Adrenal gland (tissue), 9 donors: ENCODE measurements at regions not wholly inside any gene's neighbourhood (a gene's known extent, or its start where the extent isn't known, plus 50 kb on each side); places are given as distances from the start of the nearest gene placed in this dataset.

Experiments used
- DNase-seq, 7 donors: peaks; one replicate each; pipeline ENCODE4 v3.0.0-alpha.2; 2019 to 2020
- H3K27ac ChIP-seq, 5 donors: fragments of 200-600 bp; sonication (generic) in 4 of 5; 1 replicate in 3 of 5; 2 replicates in 2 of 5; pipeline versions ENCODE4 v1.5.1 to v1.8.0; 2016 to 2020; ENCODE audit warnings: mild to moderate bottlenecking in 1 of 5
- H3K27me3 ChIP-seq: fragments of 200-600 bp; 2 replicates; pipeline ENCODE4 v1.8.0; 2021
- H3K36me3 ChIP-seq, 2 donors: fragments of 200-600 bp; replicated peaks in 1 of 2; 1 replicate in 1 of 2; 2 replicates in 1 of 2; pipeline versions ENCODE4 v1.5.1 to v1.8.0; 2018 to 2022
- H3K4me1 ChIP-seq, 2 donors: fragments of 200-600 bp; replicated peaks in 1 of 2; 1 replicate in 1 of 2; 2 replicates in 1 of 2; pipeline versions ENCODE4 v1.5.1 to v1.8.0; 2018 to 2021
- H3K4me3 ChIP-seq, 4 donors: fragments of 200-600 bp; sonication (generic) in 3 of 4; one replicate each; pipeline ENCODE4 v1.5.1; 2016 to 2018
- H3K9me3 ChIP-seq, 3 donors: fragments of 200-600 bp; sonication (generic) in 1 of 3; replicated peaks in 1 of 3; 1 replicate in 2 of 3; 2 replicates in 1 of 3; pipeline versions ENCODE4 v1.5.1 to v1.8.0; 2016 to 2021
- POLR2A ChIP-seq, 2 donors: fragments of 450-650 bp; IDR thresholded peaks; one replicate each; pipeline ENCODE4 v1.6.1; 2017; ENCODE audit warnings: antibody characterized with exemption in 2 of 2, mild to moderate bottlenecking in 2 of 2, moderate library complexity in 1 of 2
- WGBS, 4 donors: extraction: QIAGEN DNeasy Blood & Tissue Kit in 2 of 4; methylation state at CpG; one replicate each; pipeline versions ENCODE4 v1.1.5 to v1.1.7; 2013 to 2017; 5-methylcytosine and 5-hydroxymethylcytosine counted together
- intact Hi-C, 2 donors: fragments of 100-400 bp; cut with DNase I; formaldehyde crosslinking; loops; one replicate each; pipeline versions ENCODE4 v1.14.1 to v1.15.0; 2022 to 2023
- TF ChIP-seq, protein P1 (sequence below), 6 experiments: fragments of 450-650 bp in 4 of 6; fragments of 200-600 bp in 2 of 6; sonication (generic) in 1 of 6; IDR thresholded peaks; 1 replicate in 5 of 6; 2 replicates in 1 of 6; pipeline versions ENCODE4 v1.5.1 to v1.8.0; 2016 to 2021; ENCODE audit warnings: antibody characterized with exemption in 6 of 6, mild to moderate bottlenecking in 2 of 6, moderate library complexity in 1 of 6
- donor health status: healthy with polysubstance abuse.
- donor health status: Bipolar disorder and iron deficiency.
- donor health status: DM: yes; HTN: yes; CAD: no.
- donor health status: DM: no; HTN: no; CAD: no.
- donor health status: DM: no; HTN: no; CAD: no.

DNA sequence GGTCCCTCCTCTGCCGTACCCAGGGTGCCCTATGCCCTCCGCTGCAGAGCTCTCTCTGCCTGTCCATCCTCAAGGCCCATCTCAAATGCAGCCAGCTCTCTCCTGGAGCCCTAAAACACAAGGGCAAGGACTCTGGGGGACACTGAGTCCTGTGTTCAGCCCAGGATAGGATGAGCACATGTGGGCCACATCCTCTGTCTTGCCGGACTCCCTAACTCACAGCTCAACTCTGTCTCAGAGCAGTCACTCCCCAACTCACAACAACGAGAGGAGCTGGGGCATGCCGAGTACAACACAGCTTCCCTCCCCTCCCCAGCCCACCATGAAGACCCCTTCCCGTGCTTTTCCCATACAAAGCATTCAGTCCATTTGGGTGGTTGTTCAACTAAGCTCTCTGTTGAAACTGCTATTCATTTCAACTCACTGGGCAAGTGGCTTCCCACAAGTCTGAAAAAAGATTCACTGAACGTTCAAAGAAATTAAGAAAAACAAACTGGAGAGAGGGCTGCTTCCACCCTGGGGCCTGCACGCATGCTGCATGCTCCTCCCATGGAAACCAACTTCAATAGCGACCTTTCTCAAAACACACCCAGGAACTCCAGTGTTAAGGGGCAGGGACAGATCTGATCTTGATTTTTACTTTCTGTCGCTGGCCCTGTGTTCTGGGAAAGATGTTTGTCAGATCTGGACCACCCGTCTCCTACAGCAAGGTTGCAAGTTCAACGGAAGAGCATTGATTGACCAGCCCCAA lies 124.3 kb upstream of the IGF1R start:
- Histone ChIP-seq H3K27me3 (no peaks in the 10 kb centered on the region), H3K27ac (no peak overlapping the region), H3K9me3 (no peaks in the 10 kb centered on the region), H3K4me1 (peaks cover 0 to 3% of the 10 kb centered on the region in 2 donors), H3K4me3 (no peak overlapping the region), H3K36me3 (no peaks in the 10 kb centered on the region)
- DNase-seq, result no peak
- no peak for TF ChIP-seq POLR2A (IDR thresholded peaks at IDR 0.05)
- TF ChIP-seq, protein P1, sequence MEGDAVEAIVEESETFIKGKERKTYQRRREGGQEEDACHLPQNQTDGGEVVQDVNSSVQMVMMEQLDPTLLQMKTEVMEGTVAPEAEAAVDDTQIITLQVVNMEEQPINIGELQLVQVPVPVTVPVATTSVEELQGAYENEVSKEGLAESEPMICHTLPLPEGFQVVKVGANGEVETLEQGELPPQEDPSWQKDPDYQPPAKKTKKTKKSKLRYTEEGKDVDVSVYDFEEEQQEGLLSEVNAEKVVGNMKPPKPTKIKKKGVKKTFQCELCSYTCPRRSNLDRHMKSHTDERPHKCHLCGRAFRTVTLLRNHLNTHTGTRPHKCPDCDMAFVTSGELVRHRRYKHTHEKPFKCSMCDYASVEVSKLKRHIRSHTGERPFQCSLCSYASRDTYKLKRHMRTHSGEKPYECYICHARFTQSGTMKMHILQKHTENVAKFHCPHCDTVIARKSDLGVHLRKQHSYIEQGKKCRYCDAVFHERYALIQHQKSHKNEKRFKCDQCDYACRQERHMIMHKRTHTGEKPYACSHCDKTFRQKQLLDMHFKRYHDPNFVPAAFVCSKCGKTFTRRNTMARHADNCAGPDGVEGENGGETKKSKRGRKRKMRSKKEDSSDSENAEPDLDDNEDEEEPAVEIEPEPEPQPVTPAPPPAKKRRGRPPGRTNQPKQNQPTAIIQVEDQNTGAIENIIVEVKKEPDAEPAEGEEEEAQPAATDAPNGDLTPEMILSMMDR (IDR thresholded peaks at IDR 0.05), result no peak
- 78 to 89% (median 83%) methylated on average over 11 to 12 of the region's 12 CpGs for WGBS, 4 donors
- intact Hi-C loops, result loop anchor here (5.0 to 10.0 kb wide), 4 partner anchors 121 to 538 kb away; partner anchors contain the start of gene IGF1R (in 1 of the 2)

- intact Hi-C loops, result loop anchor here (5.0 to 10.0 kb wide), 4 partner anchors 120 to 537 kb away; partner anchors contain the start of gene IGF1R (in 1 of the 2)
- Histone ChIP-seq H3K36me3 (no peaks in the 10 kb centered on the region), H3K27me3 (peaks cover 3% of the 10 kb centered on the region), H3K27ac (no peak overlapping the region), H3K4me3 (no peak overlapping the region), H3K4me1 (no peaks in the 10 kb centered on the region), H3K9me3 (no peaks in the 10 kb centered on the region)
- TF ChIP-seq POLR2A (IDR thresholded peaks at IDR 0.05), result no peak
- TF ChIP-seq, protein P1 (IDR thresholded peaks at IDR 0.05), result no peak
- 61 to 73% (median 69%) methylated on average over 4 to 10 of the region's 10 CpGs for WGBS, 4 donors
- no peak for DNase-seq
Measured at GRCh38 chr15:98524838-98525660, 123.3 kb upstream of the IGF1R start.

DNA sequence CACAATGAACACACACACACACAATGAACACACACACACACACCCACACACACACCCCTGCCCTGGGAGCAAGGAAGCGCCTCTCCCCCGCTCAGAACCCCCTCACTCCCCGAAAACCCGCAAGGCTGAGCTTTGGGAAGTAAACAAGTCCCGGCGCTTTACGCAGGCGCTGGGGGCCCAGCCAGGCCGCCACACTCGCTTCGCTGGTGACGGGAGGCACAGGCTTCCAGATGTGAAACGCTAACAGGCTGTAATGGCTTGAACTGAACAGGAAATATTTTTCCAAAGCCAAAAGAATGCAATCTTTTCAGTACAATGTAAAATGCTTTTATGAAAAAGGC lies 122.7 kb upstream of the IGF1R start:
- no peak overlapping the region for H3K27ac ChIP-seq
- H3K9me3 ChIP-seq, result no peaks in the 10 kb centered on the region
- no peaks in the 10 kb centered on the region for H3K4me1 ChIP-seq
- 60 to 77% (median 65%) methylated on average over 13 of the region's 13 CpGs for WGBS, 4 donors
- no peak for DNase-seq
- no peak overlapping the region for H3K4me3 ChIP-seq
- no peaks in the 10 kb centered on the region for H3K36me3 ChIP-seq
- TF ChIP-seq, protein P1 (IDR thresholded peaks at IDR 0.05), result no peak
- no peak for TF ChIP-seq POLR2A (IDR thresholded peaks at IDR 0.05)
- peaks cover 4% of the 10 kb centered on the region for H3K27me3 ChIP-seq
- intact Hi-C loops, result loop anchor here (10.0 kb wide), 3 partner anchors 119 to 379 kb away; partner anchors contain the start of gene IGF1R (in 1 of the 2)

GRCh38 chr15:98526094-98526493 lies 122.2 kb upstream of the IGF1R start:
- intact Hi-C loops, result loop anchor here (10.0 kb wide), 3 partner anchors 119 to 379 kb away; partner anchors contain the start of gene IGF1R (in 1 of the 2)
- TF ChIP-seq, protein P1 (IDR thresholded peaks at IDR 0.05), result no peak
- no peak for TF ChIP-seq POLR2A (IDR thresholded peaks at IDR 0.05)
- 79 to 88% (median 86%) methylated on average over 8 of the region's 8 CpGs for WGBS, 4 donors
- H3K27me3 ChIP-seq, result peaks cover 4% of the 10 kb centered on the region
- H3K9me3 ChIP-seq, result no peaks in the 10 kb centered on the region
- DNase-seq, result no peak
- no peaks in the 10 kb centered on the region for H3K36me3 ChIP-seq
- no peaks in the 10 kb centered on the region for H3K4me1 ChIP-seq
- H3K27ac ChIP-seq, result no peak overlapping the region
- no peak overlapping the region for H3K4me3 ChIP-seq
